ENCODE measurements at regions not wholly inside any gene's neighbourhood (a gene's known extent, or its start where the extent isn't known, plus 50 kb on each side); places are given as distances from the start of the nearest gene placed in this dataset.
A peak's percentile ranks its signal among the peaks of the same experiment; 100 is the strongest.

DNA sequence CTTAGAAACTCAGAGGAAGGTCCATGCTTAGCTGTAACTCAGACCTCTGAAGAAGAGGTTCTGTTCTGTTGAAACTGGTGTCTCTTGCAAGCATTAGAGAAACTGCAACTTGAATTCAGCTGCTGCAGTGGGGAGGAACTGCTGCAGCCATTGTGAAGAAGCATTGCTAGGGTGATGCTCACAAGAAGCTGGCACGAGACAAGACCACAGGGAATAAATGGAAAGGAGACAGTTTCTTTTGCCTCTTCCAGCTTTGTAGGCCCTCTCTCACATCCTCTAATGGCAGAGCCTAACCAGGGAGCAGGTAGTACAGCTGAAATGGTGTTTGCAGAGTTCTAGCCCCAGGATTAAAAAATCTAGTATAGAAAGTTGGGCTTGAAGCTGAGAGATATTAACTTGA, 148.0 kb upstream of the DMAC1 start:
- no peak for DNase-seq (ENCODE audit: low read depth in 2 of 2)

DNA sequence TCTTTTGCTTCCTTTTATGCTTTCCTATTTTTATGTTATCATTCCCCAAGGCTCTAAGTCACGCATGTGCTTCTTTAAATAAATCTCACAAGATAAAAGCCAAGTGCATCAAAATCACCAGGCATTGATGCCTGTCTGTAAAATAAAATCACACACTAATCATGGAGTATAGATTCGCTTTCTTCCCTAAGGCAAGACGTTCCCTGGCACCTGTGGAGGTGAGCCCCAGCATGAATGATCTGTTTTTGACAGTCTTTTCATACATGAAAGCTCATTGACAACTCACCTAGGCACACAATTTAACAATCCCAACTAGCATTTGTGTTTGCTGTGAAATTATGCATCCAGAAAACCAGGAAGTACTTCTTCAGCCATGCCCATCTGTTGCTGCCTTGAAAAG, 146.9 kb upstream of the DMAC1 start:
- DNase-seq (ENCODE audit: low read depth in 2 of 2): no peak

GRCh38 chr9:7944572-7944971, 145.0 kb upstream of the DMAC1 start:
- DNase-seq (ENCODE audit: low read depth in 2 of 2): no peak

DNA sequence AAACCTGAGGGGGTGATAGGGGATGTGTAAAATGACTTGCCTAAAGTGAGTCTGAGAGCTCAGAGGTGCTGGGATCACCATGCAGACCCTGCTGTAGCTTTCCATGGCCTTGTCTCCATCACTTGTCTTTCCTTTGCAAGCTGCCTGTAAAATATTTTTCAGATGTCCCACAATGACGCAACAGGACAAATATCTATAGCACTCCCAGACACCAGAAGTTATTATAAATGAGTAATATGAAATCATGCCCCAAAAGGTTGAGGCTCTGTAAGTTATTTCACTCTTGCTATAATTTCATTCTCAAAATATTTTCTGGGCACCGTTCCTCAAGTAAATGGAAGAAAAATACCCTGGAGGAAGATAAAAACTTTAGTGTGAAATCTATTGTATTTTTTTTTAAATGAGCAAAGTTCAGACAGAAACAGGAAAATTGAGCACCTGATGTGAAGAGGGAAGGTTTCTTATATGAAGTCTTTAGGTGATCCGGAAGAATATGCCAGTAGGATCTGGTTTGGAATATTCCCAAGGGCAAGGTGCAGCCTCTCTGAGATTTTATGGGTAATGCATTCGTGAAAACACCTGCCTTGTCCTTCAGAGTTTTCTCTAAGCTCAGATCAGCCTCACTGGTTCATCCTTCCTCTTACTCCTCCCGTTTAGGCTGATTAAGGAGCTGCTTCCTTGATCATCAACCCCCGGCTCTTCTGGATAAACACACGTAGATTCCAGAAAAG, 138.3 kb upstream of the DMAC1 start:
- DNase-seq (ENCODE audit: low read depth in 2 of 2): no peak

- DNase-seq (ENCODE audit: low read depth in 2 of 2): no peak
These were observed 137.4 kb upstream of the DMAC1 start for GRCh38 chr9:7936996-7937395.

- DNase-seq (ENCODE audit: low read depth in 2 of 2): no peak
These were observed 136.6 kb upstream of the DMAC1 start for GRCh38 chr9:7936163-7936562.

- DNase-seq (ENCODE audit: low read depth in 2 of 2): no peak
These were observed 136.1 kb upstream of the DMAC1 start for GRCh38 chr9:7935681-7936080.

DNA sequence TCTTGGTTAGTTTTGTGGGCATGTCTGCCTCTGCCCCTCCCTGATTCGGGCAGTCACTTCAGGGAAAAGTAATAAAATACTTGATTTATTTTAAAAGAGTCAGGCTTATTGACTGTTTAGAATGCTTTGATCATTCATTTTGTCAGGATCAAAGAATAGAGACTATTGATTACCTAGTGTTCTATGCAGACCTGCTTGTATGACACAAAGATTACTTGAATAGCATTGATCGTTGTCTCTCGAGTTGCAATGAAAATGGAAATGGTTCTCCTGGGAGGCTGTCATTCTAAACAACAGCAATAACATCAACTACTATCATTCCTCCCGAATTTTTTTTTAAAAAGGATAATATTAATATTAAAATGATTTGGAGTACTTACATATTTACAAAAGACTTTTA, 133.2 kb upstream of the DMAC1 start:
- DNase-seq (ENCODE audit: low read depth in 2 of 2): no peak

- no peak for DNase-seq (ENCODE audit: low read depth in 2 of 2)
These were observed 131.0 kb upstream of the DMAC1 start for GRCh38 chr9:7930613-7931012.

DNA sequence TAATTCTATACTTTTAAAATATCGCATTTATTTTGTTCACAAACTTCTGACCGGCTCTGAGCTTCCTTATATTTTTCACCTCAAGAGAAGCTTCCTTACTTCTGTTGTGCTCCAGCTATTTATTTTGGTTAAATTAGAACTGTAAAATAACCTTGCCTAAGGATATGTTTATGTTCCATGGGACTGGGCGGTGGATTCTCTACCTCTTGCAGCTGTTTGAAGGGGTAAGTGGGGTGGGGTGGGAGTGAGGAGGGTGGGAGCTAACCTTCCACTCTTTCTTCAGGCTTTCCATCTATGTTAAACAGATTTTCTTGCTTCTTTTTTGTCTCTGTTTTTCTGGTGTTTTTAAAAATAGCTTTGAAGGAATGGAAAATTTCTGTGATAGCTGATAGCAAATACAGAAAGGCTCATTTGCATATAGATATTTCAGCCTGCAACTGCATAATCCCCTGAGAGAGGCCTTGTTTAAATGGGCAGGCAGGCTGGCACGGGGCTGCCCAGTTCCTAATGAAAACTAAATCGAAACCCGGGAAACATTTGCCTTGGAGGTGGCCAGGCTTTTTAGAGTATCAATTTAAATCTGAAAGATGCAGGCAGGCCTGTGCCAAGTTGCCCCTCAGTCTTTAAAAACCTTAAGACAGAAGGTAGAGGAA, 122.1 kb upstream of the DMAC1 start:
- DNase-seq (ENCODE audit: low read depth in 2 of 2): no peak

GRCh38 chr9:7912037-7912535, 112.5 kb upstream of the DMAC1 start:
- no peak for DNase-seq (ENCODE audit: low read depth in 2 of 2)

DNA sequence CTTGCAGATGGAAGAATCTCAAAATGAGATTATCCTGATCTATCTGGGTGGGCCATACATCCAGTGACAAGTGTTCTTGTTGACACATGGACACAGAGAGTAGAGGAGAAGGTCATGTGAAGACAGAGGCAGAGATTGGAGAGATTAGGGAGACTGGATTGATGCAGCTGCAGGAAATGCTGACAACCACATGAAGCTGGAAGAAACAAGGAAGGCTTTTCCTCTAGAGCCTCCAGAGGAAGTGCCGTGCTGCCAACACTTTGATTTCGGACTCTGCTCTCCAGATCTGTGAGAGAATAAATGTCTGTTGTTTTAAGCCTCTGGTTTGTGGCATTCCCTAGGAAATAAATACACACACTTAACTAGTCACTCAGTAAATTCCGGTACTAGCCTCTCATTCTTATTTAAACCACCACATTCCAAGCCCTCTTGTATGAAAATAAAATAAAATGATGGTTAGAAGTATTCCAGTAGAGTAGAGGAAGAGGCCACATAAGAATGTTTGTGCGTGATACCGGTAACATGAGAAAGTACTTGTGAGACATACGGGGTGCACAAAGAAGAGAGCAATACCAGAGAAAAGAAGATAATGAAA, 110.9 kb upstream of the DMAC1 start:
- no peak for DNase-seq (ENCODE audit: low read depth in 2 of 2)

GRCh38 chr9:7909537-7909936, 110.0 kb upstream of the DMAC1 start:
- DNase-seq (ENCODE audit: low read depth in 2 of 2): no peak

GRCh38 chr9:7907551-7908337, 108.2 kb upstream of the DMAC1 start:
- DNase-seq (ENCODE audit: low read depth in 2 of 2): no peak

DNA sequence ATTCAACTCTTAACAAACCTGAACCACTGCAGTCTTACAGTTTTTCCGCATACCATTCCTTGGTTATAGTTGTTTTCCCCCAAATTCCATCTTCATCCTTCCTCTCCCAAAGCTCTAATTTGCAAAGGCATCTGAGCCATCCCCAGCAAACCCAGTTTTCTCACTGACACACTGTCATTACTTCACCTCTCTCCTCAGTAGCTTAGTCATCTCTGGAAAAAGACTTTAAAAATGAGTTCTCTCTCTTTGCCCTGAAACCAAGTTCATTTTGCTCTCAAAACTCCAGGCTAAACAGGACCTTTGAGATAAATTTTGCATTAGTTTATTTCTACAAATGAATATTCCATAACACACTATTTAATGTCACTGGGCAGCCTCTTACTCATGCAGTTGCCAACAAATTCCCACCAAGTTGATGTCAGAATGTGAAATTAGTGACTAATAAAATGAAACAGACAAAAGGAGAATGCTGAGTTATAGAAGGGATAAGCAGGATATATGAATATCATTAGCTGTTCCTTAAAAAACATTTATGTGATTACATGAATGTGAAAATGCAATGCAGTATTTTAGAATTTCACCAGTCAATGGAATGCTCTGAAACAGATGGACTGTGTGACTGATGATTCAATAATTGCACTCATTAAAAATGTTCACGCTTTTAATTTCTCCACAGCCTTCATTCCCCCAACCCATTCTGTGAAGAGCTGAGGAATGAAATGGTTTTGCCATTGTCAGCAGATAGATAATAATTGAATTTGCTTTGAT, 107.4 kb upstream of the DMAC1 start:
- no peak for DNase-seq (ENCODE audit: low read depth in 2 of 2)

- no peak for DNase-seq (ENCODE audit: low read depth in 2 of 2)
These were observed 102.0 kb upstream of the DMAC1 start for GRCh38 chr9:7901621-7902020.

- DNase-seq (ENCODE audit: low read depth in 2 of 2): no peak
These were observed 101.0 kb upstream of the DMAC1 start for GRCh38 chr9:7900541-7900940.

DNA sequence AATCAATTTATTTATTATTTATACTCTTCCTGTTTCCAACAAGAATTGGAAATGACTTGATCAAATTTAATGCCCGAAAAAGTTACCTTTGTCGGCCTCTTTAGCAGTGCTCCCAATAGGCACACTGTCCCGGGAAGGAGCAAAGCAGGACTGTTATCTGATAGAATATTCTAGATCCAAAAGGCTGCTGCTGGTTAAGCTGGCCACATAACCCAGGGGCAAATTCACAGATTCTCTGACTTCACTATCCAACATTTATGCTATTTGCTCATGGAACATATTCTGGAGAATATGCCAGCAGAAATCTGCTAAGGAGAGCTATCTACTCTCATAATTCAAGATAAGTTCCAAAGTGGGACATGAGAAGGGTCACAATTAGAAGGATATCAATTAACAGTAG, 100.2 kb upstream of the DMAC1 start:
- DNase-seq (ENCODE audit: low read depth in 2 of 2): no peak

- DNase-seq (ENCODE audit: low read depth in 2 of 2): no peak
These were observed 94.7 kb upstream of the DMAC1 start for GRCh38 chr9:7894231-7894630.

DNA sequence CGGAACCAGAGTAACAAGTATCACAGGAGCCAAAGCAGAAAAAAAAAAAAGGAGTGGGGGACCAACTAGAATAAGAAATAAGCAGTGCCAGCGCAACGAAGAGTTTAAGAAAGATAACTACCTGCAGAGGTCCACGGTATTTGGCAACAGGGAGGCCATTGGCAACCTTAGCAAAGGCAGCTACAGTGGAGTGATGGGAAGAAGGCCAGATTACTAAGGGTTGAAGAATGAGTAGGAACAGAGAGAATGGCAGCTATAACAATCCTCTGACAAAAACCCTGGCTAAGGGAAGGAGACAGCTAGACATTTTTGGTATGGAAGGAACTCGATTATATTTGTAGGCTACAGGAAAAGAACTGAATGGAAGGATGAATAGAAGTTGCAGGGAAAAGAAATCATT, 93.4 kb upstream of the DMAC1 start:
- no peak for DNase-seq (ENCODE audit: low read depth in 2 of 2)

GRCh38 chr9:7879551-7880245, 80.1 kb upstream of the DMAC1 start:
- DNase-seq (ENCODE audit: low read depth in 2 of 2): peak in 1 of 2 experiments; percentile 3

Data from stimulated activated CD4-positive, alpha-beta T cell treated with anti-CD3 and anti-CD28 coated beads, Interleukin-12 subunit alpha, Interleukin-12 subunit beta, amount 100 ng/mL, for 24 hours (primary cell).